HCT116 (cell line): ENCODE measurements at regions not wholly inside any gene's neighbourhood (a gene's known extent, or its start where the extent isn't known, plus 50 kb on each side); places are given as distances from the start of the nearest gene placed in this dataset.

Source experiments
- ATAC-seq: fragments of 200-7000 bp; cut with Tn5 transposase; 2 replicates; pipeline ENCODE4 v1.9.1; 2020; ENCODE audit warnings: mild to moderate bottlenecking, moderate library complexity
- BruUV-seq: library from RNA; stranded (reverse); fragments of 400-500 nt; replicated peaks from 2 replicates; lab custom pipeline; 2021; lab: Mats Ljungman, UMichigan
- CTCF ChIA-PET: fragments of 300-600 bp; sonication (Branson Sonifier 250); formaldehyde crosslinking; loops from one replicate; lab custom pipeline; 2021; ENCODE audit warnings: antibody characterized with exemption; lab: Charles Lee
- POLR2A ChIA-PET: fragments of 300-600, 350-600 bp; sonication (Branson Sonifier 250); formaldehyde crosslinking; loops from one replicate; lab custom pipeline; 2021; ENCODE audit warnings: antibody characterized with exemption; lab: Charles Lee
- RAD21 ChIA-PET, 2 experiments: fragments of 300-600 bp; sonication (Branson Sonifier 250); formaldehyde crosslinking; loops; one replicate each; lab custom pipeline; 2023; ENCODE audit warnings: low total read pairs in 2 of 2; ENCODE audit not compliant: uncharacterized antibody in 2 of 2, unreplicated experiment in 2 of 2, low non-redundant PET in 1 of 2; lab: Charles Lee
- DNase-seq: peaks from one replicate; pipeline ENCODE4 v3.0.0-alpha.2; 2010; ENCODE audit warnings: low read depth, low spot score
- H2AFZ ChIP-seq: fragments of 200-600 bp; shearing (Covaris generic), sonication (generic); 2 replicates; pipeline ENCODE4 v1.6.1; 2017; ENCODE audit warnings: low read depth, mixed run types, mixed read lengths, antibody characterized with exemption, low read length; ENCODE audit not compliant: poor library complexity, severe bottlenecking
- H3K27ac ChIP-seq: 2 replicates; pipeline ENCODE4 v1.5.1; 2012; ENCODE audit warnings: low read depth, low read length
- H3K27me3 ChIP-seq: fragments of 200-600 bp; sonication (generic); 2 replicates; pipeline ENCODE4 v1.6.1; 2016; ENCODE audit warnings: mixed run types, low read length, mixed read lengths; ENCODE audit not compliant: insufficient read depth
- H3K36me3 ChIP-seq, 2 experiments: fragments of 200-500 bp in 1 of 2; fragments of 200-600 bp in 1 of 2; sonication (Bioruptor generic) in 1 of 2; sonication (generic) in 1 of 2; 2 replicates each; pipeline versions ENCODE4 v1.5.1 to v1.6.1; 2014 to 2016; ENCODE audit warnings: low read length in 2 of 2, inconsistent platforms in 1 of 2, mixed read lengths in 1 of 2, mixed run types in 1 of 2; ENCODE audit not compliant: insufficient read depth in 2 of 2, control insufficient read depth in 1 of 2
- H3K4me1 ChIP-seq, 2 experiments: fragments of 200-600 bp in 1 of 2; sonication (generic) in 1 of 2; 2 replicates each; pipeline versions ENCODE4 v1.5.1 to v1.6.1; 2012 to 2017; ENCODE audit warnings: low read length in 2 of 2, inconsistent platforms in 1 of 2, mild to moderate bottlenecking in 1 of 2, mixed read lengths in 1 of 2, mixed run types in 1 of 2, moderate library complexity in 1 of 2; ENCODE audit not compliant: insufficient read depth in 2 of 2, control insufficient read depth in 1 of 2
- H3K4me2 ChIP-seq: fragments of 200-600 bp; sonication (generic); 2 replicates; pipeline ENCODE4 v1.6.1; 2017; ENCODE audit warnings: mixed run types, low read length, mixed read lengths
- H3K4me3 ChIP-seq, 2 experiments: fragments of 200-600 bp in 1 of 2; sonication (generic) in 1 of 2; replicated peaks in 1 of 2; 2 replicates each; pipeline ENCODE4 v1.5.1; 2011 to 2016; ENCODE audit warnings: low read length in 2 of 2, control low read depth in 1 of 2, low read depth in 1 of 2, mild to moderate bottlenecking in 1 of 2, mixed read lengths in 1 of 2, mixed run types in 1 of 2
- H3K79me2 ChIP-seq: fragments of 200-600 bp; sonication (generic); 2 replicates; pipeline ENCODE4 v1.6.1; 2017; ENCODE audit warnings: mild to moderate bottlenecking, mixed run types, low read length, moderate library complexity, mixed read lengths; ENCODE audit not compliant: insufficient read depth
- H3K9ac ChIP-seq: fragments of 200-600 bp; sonication (generic); 2 replicates; pipeline ENCODE4 v1.6.1; 2016; ENCODE audit warnings: low read length, mixed read lengths
- H3K9me2 ChIP-seq: fragments of 200-600 bp; sonication (generic), shearing (Covaris generic); 2 replicates; pipeline ENCODE4 v1.6.1; 2017; ENCODE audit warnings: mixed run types, mild to moderate bottlenecking, moderate library complexity; ENCODE audit not compliant: insufficient read depth
- H3K9me3 ChIP-seq, 2 experiments: fragments of 200-500 bp in 1 of 2; fragments of 200-600 bp in 1 of 2; sonication (Bioruptor generic) in 1 of 2; sonication (generic) in 1 of 2; 2 replicates each; pipeline ENCODE4 v1.6.1; 2014 to 2017; ENCODE audit warnings: low read length in 2 of 2, mixed read lengths in 2 of 2, inconsistent platforms in 1 of 2, low read depth in 1 of 2, mild to moderate bottlenecking in 1 of 2, mixed run types in 1 of 2, moderate library complexity in 1 of 2; ENCODE audit not compliant: control insufficient read depth in 1 of 2, insufficient read depth in 1 of 2
- H4K20me1 ChIP-seq: fragments of 200-600 bp; sonication (generic), shearing (Covaris generic); 2 replicates; pipeline ENCODE4 v1.6.1; 2017; ENCODE audit warnings: mixed run types, mild to moderate bottlenecking, moderate library complexity; ENCODE audit not compliant: insufficient read depth
- ATF3 ChIP-seq: IDR thresholded peaks from 2 replicates; pipeline ENCODE4 v1.6.1; 2012
- CEBPB ChIP-seq: IDR thresholded peaks from 2 replicates; pipeline ENCODE4 v1.6.1; 2012; ENCODE audit warnings: low read depth
- EGR1 ChIP-seq: IDR thresholded peaks from 2 replicates; pipeline ENCODE4 v1.6.1; 2012; ENCODE audit warnings: low read depth
- ELF1 ChIP-seq: IDR thresholded peaks from 2 replicates; pipeline ENCODE4 v1.6.1; 2012; ENCODE audit warnings: low read depth, borderline replicate concordance
- EZH2 ChIP-seq: fragments of 200-600 bp; sonication (generic); IDR thresholded peaks from 2 replicates; pipeline ENCODE4 v1.6.1; 2017; ENCODE audit warnings: antibody characterized with exemption, mixed run types
- EZH2phosphoT487 ChIP-seq: fragments of 200-600 bp; IDR thresholded peaks from 2 replicates; pipeline ENCODE4 v1.6.1; 2018; ENCODE audit warnings: antibody characterized with exemption, borderline replicate concordance
- JUND ChIP-seq: IDR thresholded peaks from 2 replicates; pipeline ENCODE4 v1.6.1; 2012
- POLR2A ChIP-seq: IDR thresholded peaks from 2 replicates; pipeline ENCODE4 v1.7.0; 2011; ENCODE audit warnings: borderline replicate concordance; ENCODE audit not compliant: insufficient read depth, insufficient read length; ENCODE audit errors: extremely low read depth
- POLR2AphosphoS5 ChIP-seq: IDR thresholded peaks from 2 replicates; pipeline ENCODE4 v1.6.1; 2011; ENCODE audit warnings: mild to moderate bottlenecking, low read depth, low read length, moderate library complexity
- RAD21 ChIP-seq: IDR thresholded peaks from 2 replicates; pipeline ENCODE4 v1.6.1; 2012; ENCODE audit warnings: low read depth, mild to moderate bottlenecking
- SP1 ChIP-seq: IDR thresholded peaks from 2 replicates; pipeline ENCODE4 v1.6.1; 2012; ENCODE audit warnings: low read depth
- SRF ChIP-seq: IDR thresholded peaks from 2 replicates; pipeline ENCODE4 v1.6.1; 2012; ENCODE audit warnings: low read depth
- YY1 ChIP-seq: IDR thresholded peaks from 2 replicates; pipeline ENCODE4 v1.6.1; 2011; ENCODE audit warnings: low read length, low read depth, moderate library complexity, mild to moderate bottlenecking; ENCODE audit not compliant: insufficient replicate concordance; ENCODE audit errors: extremely low read depth
- ZBTB33 ChIP-seq: IDR thresholded peaks from 2 replicates; pipeline ENCODE4 v1.6.1; 2011; ENCODE audit warnings: mild to moderate bottlenecking, low read length, moderate library complexity; ENCODE audit not compliant: insufficient replicate concordance; ENCODE audit errors: extremely low read depth
- ZFX ChIP-seq: fragments of 450-650 bp; IDR thresholded peaks from 2 replicates; pipeline ENCODE4 v1.6.1; 2017
- ZNF274 ChIP-seq: fragments of 200-500 bp; sonication (Bioruptor generic); IDR thresholded peaks from 2 replicates; pipeline ENCODE4 v1.6.1; 2014; ENCODE audit warnings: mild to moderate bottlenecking, low read depth, low read length, inconsistent platforms
- intact Hi-C: fragments of 100-400 bp; cut with micrococcal nuclease; formaldehyde crosslinking; loops from 2 replicates; pipeline ENCODE4 v1.10.0; 2022
- TF ChIP-seq, protein P1 (sequence below): IDR thresholded peaks from 2 replicates; pipeline ENCODE4 v1.6.1; 2012
- TF ChIP-seq, protein P2 (sequence below), 3 experiments: fragments of 200-600 bp in 1 of 3; sonication (generic) in 1 of 3; IDR thresholded peaks in 2 of 3; conservative IDR thresholded peaks in 1 of 3; 2 replicates each; pipeline ENCODE4 v1.5.1; 2012 to 2017; ENCODE audit warnings: low read depth in 2 of 3, low read length in 2 of 3, antibody characterized with exemption in 1 of 3, borderline replicate concordance in 1 of 3, control low read depth in 1 of 3, mild to moderate bottlenecking in 1 of 3, mixed read lengths in 1 of 3, mixed run types in 1 of 3, moderate library complexity in 1 of 3; ENCODE audit not compliant: insufficient read depth in 1 of 3
- TF ChIP-seq, protein P3 (sequence below): IDR thresholded peaks from 2 replicates; pipeline ENCODE4 v1.6.1; 2012; ENCODE audit warnings: low read depth

GRCh38 chr21:35394049-35394448, 344.9 kb upstream of the RUNX1 start:
- H3K27me3 ChIP-seq, result no peaks in the 10 kb centered on the region
- TF ChIP-seq RAD21 (no peak), EZH2 (no peak), POLR2AphosphoS5 (no peak), SP1 (no peak), YY1 (no peak), POLR2A (no peak), EGR1 (no peak), ZFX (no peak), ELF1 (no peak), ZBTB33 (no peak), ATF3 (no peak), JUND (no peak), EZH2phosphoT487 (no peak), SRF (no peak), CEBPB (no peak), ZNF274 (no peak)
- TF ChIP-seq, protein P1, sequence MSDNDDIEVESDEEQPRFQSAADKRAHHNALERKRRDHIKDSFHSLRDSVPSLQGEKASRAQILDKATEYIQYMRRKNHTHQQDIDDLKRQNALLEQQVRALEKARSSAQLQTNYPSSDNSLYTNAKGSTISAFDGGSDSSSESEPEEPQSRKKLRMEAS, result no peak
- TF ChIP-seq, protein P2, sequence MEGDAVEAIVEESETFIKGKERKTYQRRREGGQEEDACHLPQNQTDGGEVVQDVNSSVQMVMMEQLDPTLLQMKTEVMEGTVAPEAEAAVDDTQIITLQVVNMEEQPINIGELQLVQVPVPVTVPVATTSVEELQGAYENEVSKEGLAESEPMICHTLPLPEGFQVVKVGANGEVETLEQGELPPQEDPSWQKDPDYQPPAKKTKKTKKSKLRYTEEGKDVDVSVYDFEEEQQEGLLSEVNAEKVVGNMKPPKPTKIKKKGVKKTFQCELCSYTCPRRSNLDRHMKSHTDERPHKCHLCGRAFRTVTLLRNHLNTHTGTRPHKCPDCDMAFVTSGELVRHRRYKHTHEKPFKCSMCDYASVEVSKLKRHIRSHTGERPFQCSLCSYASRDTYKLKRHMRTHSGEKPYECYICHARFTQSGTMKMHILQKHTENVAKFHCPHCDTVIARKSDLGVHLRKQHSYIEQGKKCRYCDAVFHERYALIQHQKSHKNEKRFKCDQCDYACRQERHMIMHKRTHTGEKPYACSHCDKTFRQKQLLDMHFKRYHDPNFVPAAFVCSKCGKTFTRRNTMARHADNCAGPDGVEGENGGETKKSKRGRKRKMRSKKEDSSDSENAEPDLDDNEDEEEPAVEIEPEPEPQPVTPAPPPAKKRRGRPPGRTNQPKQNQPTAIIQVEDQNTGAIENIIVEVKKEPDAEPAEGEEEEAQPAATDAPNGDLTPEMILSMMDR (IDR thresholded peaks at IDR 0.05 in 2 of 3, conservative IDR thresholded peaks at IDR 0.05 in 1 of 3; ENCODE audit: borderline replicate concordance in 1 of 3, insufficient read depth in 1 of 3, low read depth in 2 of 3, low read length in 2 of 3), result no peak
- TF ChIP-seq, protein P3, sequence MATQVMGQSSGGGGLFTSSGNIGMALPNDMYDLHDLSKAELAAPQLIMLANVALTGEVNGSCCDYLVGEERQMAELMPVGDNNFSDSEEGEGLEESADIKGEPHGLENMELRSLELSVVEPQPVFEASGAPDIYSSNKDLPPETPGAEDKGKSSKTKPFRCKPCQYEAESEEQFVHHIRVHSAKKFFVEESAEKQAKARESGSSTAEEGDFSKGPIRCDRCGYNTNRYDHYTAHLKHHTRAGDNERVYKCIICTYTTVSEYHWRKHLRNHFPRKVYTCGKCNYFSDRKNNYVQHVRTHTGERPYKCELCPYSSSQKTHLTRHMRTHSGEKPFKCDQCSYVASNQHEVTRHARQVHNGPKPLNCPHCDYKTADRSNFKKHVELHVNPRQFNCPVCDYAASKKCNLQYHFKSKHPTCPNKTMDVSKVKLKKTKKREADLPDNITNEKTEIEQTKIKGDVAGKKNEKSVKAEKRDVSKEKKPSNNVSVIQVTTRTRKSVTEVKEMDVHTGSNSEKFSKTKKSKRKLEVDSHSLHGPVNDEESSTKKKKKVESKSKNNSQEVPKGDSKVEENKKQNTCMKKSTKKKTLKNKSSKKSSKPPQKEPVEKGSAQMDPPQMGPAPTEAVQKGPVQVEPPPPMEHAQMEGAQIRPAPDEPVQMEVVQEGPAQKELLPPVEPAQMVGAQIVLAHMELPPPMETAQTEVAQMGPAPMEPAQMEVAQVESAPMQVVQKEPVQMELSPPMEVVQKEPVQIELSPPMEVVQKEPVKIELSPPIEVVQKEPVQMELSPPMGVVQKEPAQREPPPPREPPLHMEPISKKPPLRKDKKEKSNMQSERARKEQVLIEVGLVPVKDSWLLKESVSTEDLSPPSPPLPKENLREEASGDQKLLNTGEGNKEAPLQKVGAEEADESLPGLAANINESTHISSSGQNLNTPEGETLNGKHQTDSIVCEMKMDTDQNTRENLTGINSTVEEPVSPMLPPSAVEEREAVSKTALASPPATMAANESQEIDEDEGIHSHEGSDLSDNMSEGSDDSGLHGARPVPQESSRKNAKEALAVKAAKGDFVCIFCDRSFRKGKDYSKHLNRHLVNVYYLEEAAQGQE, result no peak
- DNase-seq (no peak), ATAC-seq (no peak)
- RAD21 ChIA-PET, result no interaction called here
- H4K20me1 ChIP-seq, result no peaks in the 10 kb centered on the region
- no peaks in the 10 kb centered on the region for H3K36me3 ChIP-seq
- H3K9ac ChIP-seq, result no peak overlapping the region
- no peak overlapping the region for H2AFZ ChIP-seq
- H3K9me3 ChIP-seq, result no peaks in the 10 kb centered on the region
- intact Hi-C loops, result no loop called here
- H3K4me2 ChIP-seq, result no peak overlapping the region
- POLR2A ChIA-PET, result no interaction called here
- H3K27ac ChIP-seq, result no peak overlapping the region
- no peak overlapping the region for H3K4me3 ChIP-seq
- H3K9me2 ChIP-seq, result no peaks in the 10 kb centered on the region
- BruUV-seq, result no TSS peak
- H3K4me1 ChIP-seq, result peaks cover 0 to 12% of the 10 kb centered on the region in 2 experiments; a peak in 1 of 4 replicates
- CTCF ChIA-PET, result no interaction called here
- H3K79me2 ChIP-seq, result no peaks in the 10 kb centered on the region
